Lower leg skin (tissue), 4 donors: ENCODE measurements at regions not wholly inside any gene's neighbourhood (a gene's known extent, or its start where the extent isn't known, plus 50 kb on each side); places are given as distances from the start of the nearest gene placed in this dataset.

Source experiments
- DNase-seq, 2 donors: peaks; one replicate each; pipeline ENCODE4 v3.0.0-alpha.2; 2019; ENCODE audit warnings: low spot score in 2 of 2
- H3K4me3 ChIP-seq: fragments of 200-600 bp; sonication (generic); 2 replicates; pipeline ENCODE4 v1.5.1; 2017; ENCODE audit warnings: mild to moderate bottlenecking, low read depth; ENCODE audit not compliant: poor library complexity, severe bottlenecking
- CTCF ChIP-seq, 3 donors: fragments of 450-650 bp; IDR thresholded peaks; one replicate each; pipeline ENCODE4 v1.5.1; 2016; ENCODE audit warnings: antibody characterized with exemption in 3 of 3, mild to moderate bottlenecking in 3 of 3, moderate library complexity in 2 of 3
- POLR2A ChIP-seq, 2 donors: fragments of 450-650 bp; IDR thresholded peaks; one replicate each; pipeline ENCODE4 v1.6.1; 2016 to 2017; ENCODE audit warnings: antibody characterized with exemption in 2 of 2, mild to moderate bottlenecking in 1 of 2, moderate library complexity in 1 of 2
- WGBS, 2 donors: methylation state at CpG; one replicate each; pipeline ENCODE4 v1.1.5; 2018; 5-methylcytosine and 5-hydroxymethylcytosine counted together
- intact Hi-C: fragments of 100-400 bp; cut with DNase I; formaldehyde crosslinking; loops from one replicate; pipeline ENCODE4 v1.15.0; 2023; ENCODE audit warnings: low total_unique reads

- no peak overlapping the region for H3K4me3 ChIP-seq
- no peak for DNase-seq
- 72 to 83% methylated on average over 5 of the region's 5 CpGs for WGBS, 2 donors
- TF ChIP-seq POLR2A (IDR thresholded peaks at IDR 0.05) = no peak
- TF ChIP-seq CTCF (IDR thresholded peaks at IDR 0.05) = no peak
- intact Hi-C loops = no loop called here
These were observed 631.8 kb upstream of the KLF12 start for GRCh38 chr13:74765955-74766354.

GRCh38 chr13:74761801-74762757, 627.9 kb upstream of the KLF12 start:
- WGBS, 2 donors = 53 to 70% methylated on average over 2 of the region's 2 CpGs
- no peak for DNase-seq
- no peak for TF ChIP-seq POLR2A (IDR thresholded peaks at IDR 0.05)
- intact Hi-C loops = no loop called here
- H3K4me3 ChIP-seq = no peak overlapping the region

- TF ChIP-seq POLR2A (IDR thresholded peaks at IDR 0.05) (no peak), CTCF (IDR thresholded peaks at IDR 0.05) (no peak)
- DNase-seq = no peak
- WGBS, 2 donors = 42 to 57% methylated on average over 1 of the region's 1 CpG
- intact Hi-C loops = no loop called here
- no peak overlapping the region for H3K4me3 ChIP-seq
These were observed 624.0 kb upstream of the KLF12 start for GRCh38 chr13:74758188-74758587.

GRCh38 chr13:74755065-74755464, 620.9 kb upstream of the KLF12 start:
- no peak for DNase-seq
- WGBS, 2 donors = 80 to 93% methylated on average over 2 of the region's 2 CpGs
- intact Hi-C loops = no loop called here
- TF ChIP-seq CTCF (IDR thresholded peaks at IDR 0.05) (no peak), POLR2A (IDR thresholded peaks at IDR 0.05) (no peak)
- H3K4me3 ChIP-seq = no peak overlapping the region

- no peak for TF ChIP-seq CTCF (IDR thresholded peaks at IDR 0.05)
- TF ChIP-seq POLR2A (IDR thresholded peaks at IDR 0.05) = no peak
- WGBS, 2 donors = 62 to 63% methylated on average over 5 of the region's 5 CpGs
- H3K4me3 ChIP-seq = no peak overlapping the region
- intact Hi-C loops = no loop called here
- no peak for DNase-seq
These were observed 617.5 kb upstream of the KLF12 start for GRCh38 chr13:74751739-74752138.

- no peak overlapping the region for H3K4me3 ChIP-seq
- WGBS, 2 donors = 66 to 68% methylated on average over 6 of the region's 6 CpGs
- DNase-seq = no peak
- TF ChIP-seq POLR2A (IDR thresholded peaks at IDR 0.05) (no peak), CTCF (IDR thresholded peaks at IDR 0.05) (no peak)
- intact Hi-C loops = no loop called here
These were observed 613.2 kb upstream of the KLF12 start for GRCh38 chr13:74747186-74747955.
